H1 (cell line): ENCODE measurements at regions not wholly inside any gene's neighbourhood (a gene's known extent, or its start where the extent isn't known, plus 50 kb on each side); places are given as distances from the start of the nearest gene placed in this dataset.

Source experiments
- BRCA1 ChIP-seq: IDR thresholded peaks from 2 replicates; pipeline ENCODE4 v1.6.1; 2012; ENCODE audit warnings: low read depth, low read length, improper control_type of control experiment
- EP300 ChIP-seq, 2 experiments: IDR thresholded peaks; 1 replicate in 1 of 2; 2 replicates in 1 of 2; pipeline ENCODE4 v1.6.1; 2011 to 2012; ENCODE audit warnings: low read depth in 2 of 2, low read length in 2 of 2, mild to moderate bottlenecking in 2 of 2, borderline replicate concordance in 1 of 2, inconsistent platforms in 1 of 2, moderate library complexity in 1 of 2
- KDM1A ChIP-seq: fragments of 200-600, 300-600 bp; sonication (generic); IDR thresholded peaks from 2 replicates; pipeline ENCODE4 v1.7.1; 2016; ENCODE audit warnings: mild to moderate bottlenecking, low read length, borderline replicate concordance
- MAX ChIP-seq: IDR thresholded peaks from 2 replicates; pipeline ENCODE4 v1.6.1; 2012; ENCODE audit warnings: inconsistent platforms
- NANOG ChIP-seq: IDR thresholded peaks from 2 replicates; pipeline ENCODE4 v1.6.1; 2011; ENCODE audit warnings: low read length, low read depth, mild to moderate bottlenecking, inconsistent platforms; ENCODE audit not compliant: insufficient read depth, poor library complexity, severe bottlenecking
- POLR2A ChIP-seq, 2 experiments: IDR thresholded peaks; 1 replicate in 1 of 2; 2 replicates in 1 of 2; pipeline ENCODE4 v1.6.1; 2011; ENCODE audit warnings: low read depth in 2 of 2, low read length in 2 of 2, mild to moderate bottlenecking in 2 of 2; ENCODE audit errors: control extremely low read depth in 1 of 2
- POLR2AphosphoS5 ChIP-seq: IDR thresholded peaks from 2 replicates; pipeline ENCODE4 v1.6.1; 2011; ENCODE audit warnings: low read depth, low read length
- SRF ChIP-seq: IDR thresholded peaks from 2 replicates; pipeline ENCODE4 v1.6.1; 2011; ENCODE audit warnings: mild to moderate bottlenecking, low read depth, low read length, moderate library complexity
- TBP ChIP-seq: IDR thresholded peaks from 2 replicates; pipeline ENCODE4 v1.6.1; 2011; ENCODE audit warnings: low read depth, low read length, improper control_type of control experiment
- TF ChIP-seq, protein P1 (sequence below): fragments of 300-600 bp; sonication (generic); IDR thresholded peaks from 2 replicates; pipeline ENCODE4 v1.7.1; 2012; ENCODE audit warnings: low read length, moderate library complexity, mild to moderate bottlenecking, inconsistent platforms; ENCODE audit not compliant: insufficient replicate concordance
- TF ChIP-seq, protein P2 (sequence below): IDR thresholded peaks from 2 replicates; pipeline ENCODE4 v1.6.1; 2012; ENCODE audit warnings: low read length, inconsistent platforms

DNA sequence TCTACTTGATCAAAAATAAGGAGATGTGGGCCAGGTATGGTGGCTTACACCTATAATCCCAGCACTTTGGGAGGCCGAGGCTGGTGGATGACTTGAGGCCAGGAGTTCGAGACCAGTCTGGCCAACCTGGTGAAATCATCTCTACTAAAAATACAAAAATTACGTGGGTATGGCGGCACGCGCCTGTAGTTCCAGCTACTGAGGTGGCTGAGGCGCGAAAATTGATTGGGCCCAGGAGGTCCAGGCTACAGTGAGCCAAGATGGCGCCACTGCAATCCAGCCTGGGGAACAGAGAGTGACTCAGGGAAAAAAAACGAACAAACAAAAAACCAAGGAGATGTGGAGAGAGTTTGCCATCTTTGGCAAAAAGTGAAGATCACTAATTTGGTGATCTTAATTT is 65.3 kb downstream of the BMP2 start (continued):
- TF ChIP-seq, protein P1, sequence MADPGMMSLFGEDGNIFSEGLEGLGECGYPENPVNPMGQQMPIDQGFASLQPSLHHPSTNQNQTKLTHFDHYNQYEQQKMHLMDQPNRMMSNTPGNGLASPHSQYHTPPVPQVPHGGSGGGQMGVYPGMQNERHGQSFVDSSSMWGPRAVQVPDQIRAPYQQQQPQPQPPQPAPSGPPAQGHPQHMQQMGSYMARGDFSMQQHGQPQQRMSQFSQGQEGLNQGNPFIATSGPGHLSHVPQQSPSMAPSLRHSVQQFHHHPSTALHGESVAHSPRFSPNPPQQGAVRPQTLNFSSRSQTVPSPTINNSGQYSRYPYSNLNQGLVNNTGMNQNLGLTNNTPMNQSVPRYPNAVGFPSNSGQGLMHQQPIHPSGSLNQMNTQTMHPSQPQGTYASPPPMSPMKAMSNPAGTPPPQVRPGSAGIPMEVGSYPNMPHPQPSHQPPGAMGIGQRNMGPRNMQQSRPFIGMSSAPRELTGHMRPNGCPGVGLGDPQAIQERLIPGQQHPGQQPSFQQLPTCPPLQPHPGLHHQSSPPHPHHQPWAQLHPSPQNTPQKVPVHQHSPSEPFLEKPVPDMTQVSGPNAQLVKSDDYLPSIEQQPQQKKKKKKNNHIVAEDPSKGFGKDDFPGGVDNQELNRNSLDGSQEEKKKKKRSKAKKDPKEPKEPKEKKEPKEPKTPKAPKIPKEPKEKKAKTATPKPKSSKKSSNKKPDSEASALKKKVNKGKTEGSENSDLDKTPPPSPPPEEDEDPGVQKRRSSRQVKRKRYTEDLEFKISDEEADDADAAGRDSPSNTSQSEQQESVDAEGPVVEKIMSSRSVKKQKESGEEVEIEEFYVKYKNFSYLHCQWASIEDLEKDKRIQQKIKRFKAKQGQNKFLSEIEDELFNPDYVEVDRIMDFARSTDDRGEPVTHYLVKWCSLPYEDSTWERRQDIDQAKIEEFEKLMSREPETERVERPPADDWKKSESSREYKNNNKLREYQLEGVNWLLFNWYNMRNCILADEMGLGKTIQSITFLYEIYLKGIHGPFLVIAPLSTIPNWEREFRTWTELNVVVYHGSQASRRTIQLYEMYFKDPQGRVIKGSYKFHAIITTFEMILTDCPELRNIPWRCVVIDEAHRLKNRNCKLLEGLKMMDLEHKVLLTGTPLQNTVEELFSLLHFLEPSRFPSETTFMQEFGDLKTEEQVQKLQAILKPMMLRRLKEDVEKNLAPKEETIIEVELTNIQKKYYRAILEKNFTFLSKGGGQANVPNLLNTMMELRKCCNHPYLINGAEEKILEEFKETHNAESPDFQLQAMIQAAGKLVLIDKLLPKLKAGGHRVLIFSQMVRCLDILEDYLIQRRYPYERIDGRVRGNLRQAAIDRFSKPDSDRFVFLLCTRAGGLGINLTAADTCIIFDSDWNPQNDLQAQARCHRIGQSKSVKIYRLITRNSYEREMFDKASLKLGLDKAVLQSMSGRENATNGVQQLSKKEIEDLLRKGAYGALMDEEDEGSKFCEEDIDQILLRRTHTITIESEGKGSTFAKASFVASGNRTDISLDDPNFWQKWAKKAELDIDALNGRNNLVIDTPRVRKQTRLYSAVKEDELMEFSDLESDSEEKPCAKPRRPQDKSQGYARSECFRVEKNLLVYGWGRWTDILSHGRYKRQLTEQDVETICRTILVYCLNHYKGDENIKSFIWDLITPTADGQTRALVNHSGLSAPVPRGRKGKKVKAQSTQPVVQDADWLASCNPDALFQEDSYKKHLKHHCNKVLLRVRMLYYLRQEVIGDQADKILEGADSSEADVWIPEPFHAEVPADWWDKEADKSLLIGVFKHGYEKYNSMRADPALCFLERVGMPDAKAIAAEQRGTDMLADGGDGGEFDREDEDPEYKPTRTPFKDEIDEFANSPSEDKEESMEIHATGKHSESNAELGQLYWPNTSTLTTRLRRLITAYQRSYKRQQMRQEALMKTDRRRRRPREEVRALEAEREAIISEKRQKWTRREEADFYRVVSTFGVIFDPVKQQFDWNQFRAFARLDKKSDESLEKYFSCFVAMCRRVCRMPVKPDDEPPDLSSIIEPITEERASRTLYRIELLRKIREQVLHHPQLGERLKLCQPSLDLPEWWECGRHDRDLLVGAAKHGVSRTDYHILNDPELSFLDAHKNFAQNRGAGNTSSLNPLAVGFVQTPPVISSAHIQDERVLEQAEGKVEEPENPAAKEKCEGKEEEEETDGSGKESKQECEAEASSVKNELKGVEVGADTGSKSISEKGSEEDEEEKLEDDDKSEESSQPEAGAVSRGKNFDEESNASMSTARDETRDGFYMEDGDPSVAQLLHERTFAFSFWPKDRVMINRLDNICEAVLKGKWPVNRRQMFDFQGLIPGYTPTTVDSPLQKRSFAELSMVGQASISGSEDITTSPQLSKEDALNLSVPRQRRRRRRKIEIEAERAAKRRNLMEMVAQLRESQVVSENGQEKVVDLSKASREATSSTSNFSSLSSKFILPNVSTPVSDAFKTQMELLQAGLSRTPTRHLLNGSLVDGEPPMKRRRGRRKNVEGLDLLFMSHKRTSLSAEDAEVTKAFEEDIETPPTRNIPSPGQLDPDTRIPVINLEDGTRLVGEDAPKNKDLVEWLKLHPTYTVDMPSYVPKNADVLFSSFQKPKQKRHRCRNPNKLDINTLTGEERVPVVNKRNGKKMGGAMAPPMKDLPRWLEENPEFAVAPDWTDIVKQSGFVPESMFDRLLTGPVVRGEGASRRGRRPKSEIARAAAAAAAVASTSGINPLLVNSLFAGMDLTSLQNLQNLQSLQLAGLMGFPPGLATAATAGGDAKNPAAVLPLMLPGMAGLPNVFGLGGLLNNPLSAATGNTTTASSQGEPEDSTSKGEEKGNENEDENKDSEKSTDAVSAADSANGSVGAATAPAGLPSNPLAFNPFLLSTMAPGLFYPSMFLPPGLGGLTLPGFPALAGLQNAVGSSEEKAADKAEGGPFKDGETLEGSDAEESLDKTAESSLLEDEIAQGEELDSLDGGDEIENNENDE = no peak
- TF ChIP-seq TBP = no peak
- no peak for TF ChIP-seq EP300 (IDR thresholded peaks at IDR 0.05; ENCODE audit: borderline replicate concordance in 1 of 2, low read depth in 2 of 2, low read length in 2 of 2)
- TF ChIP-seq POLR2AphosphoS5 = no peak
- TF ChIP-seq KDM1A = no peak
- TF ChIP-seq POLR2A (IDR thresholded peaks at IDR 0.05; ENCODE audit: control extremely low read depth in 1 of 2, low read depth in 2 of 2, low read length in 2 of 2) = no peak
- TF ChIP-seq BRCA1 = no peak
- no peak for TF ChIP-seq SRF
- TF ChIP-seq, protein P2, sequence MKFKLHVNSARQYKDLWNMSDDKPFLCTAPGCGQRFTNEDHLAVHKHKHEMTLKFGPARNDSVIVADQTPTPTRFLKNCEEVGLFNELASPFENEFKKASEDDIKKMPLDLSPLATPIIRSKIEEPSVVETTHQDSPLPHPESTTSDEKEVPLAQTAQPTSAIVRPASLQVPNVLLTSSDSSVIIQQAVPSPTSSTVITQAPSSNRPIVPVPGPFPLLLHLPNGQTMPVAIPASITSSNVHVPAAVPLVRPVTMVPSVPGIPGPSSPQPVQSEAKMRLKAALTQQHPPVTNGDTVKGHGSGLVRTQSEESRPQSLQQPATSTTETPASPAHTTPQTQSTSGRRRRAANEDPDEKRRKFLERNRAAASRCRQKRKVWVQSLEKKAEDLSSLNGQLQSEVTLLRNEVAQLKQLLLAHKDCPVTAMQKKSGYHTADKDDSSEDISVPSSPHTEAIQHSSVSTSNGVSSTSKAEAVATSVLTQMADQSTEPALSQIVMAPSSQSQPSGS = no peak
- TF ChIP-seq MAX = no peak
- no peak for TF ChIP-seq NANOG
